Thymus (tissue), 11 donors: ENCODE measurements at regions not wholly inside any gene's neighbourhood (a gene's known extent, or its start where the extent isn't known, plus 50 kb on each side); places are given as distances from the start of the nearest gene placed in this dataset.

Experiments
- DNase-seq, 9 donors: peaks; one replicate each; pipeline ENCODE4 v3.0.0-alpha.2; 2013; ENCODE audit warnings: low spot score in 9 of 9, low read depth in 6 of 9, missing footprints in 1 of 9
- H3K27ac ChIP-seq, 2 donors: one replicate each; pipeline ENCODE4 v1.5.1; 2013; ENCODE audit warnings: control low read depth in 1 of 2, low read depth in 1 of 2, low read length in 1 of 2, mild to moderate bottlenecking in 1 of 2, moderate library complexity in 1 of 2
- H3K27me3 ChIP-seq, 2 donors: one replicate each; pipeline ENCODE4 v1.5.1; 2013; ENCODE audit warnings: low read length in 1 of 2; ENCODE audit not compliant: control insufficient read depth in 2 of 2, insufficient read depth in 1 of 2
- H3K36me3 ChIP-seq, 2 donors: one replicate each; pipeline ENCODE4 v1.5.1; 2013; ENCODE audit warnings: low read length in 1 of 2, mild to moderate bottlenecking in 1 of 2, moderate library complexity in 1 of 2; ENCODE audit not compliant: control insufficient read depth in 2 of 2, insufficient read depth in 2 of 2
- H3K4me1 ChIP-seq, 2 donors: one replicate each; pipeline ENCODE4 v1.5.1; 2013; ENCODE audit warnings: low read length in 2 of 2; ENCODE audit not compliant: control insufficient read depth in 2 of 2, insufficient read depth in 2 of 2
- H3K4me3 ChIP-seq, 2 donors: one replicate each; pipeline ENCODE4 v1.5.1; 2013; ENCODE audit warnings: low read length in 2 of 2, control low read depth in 1 of 2, mild to moderate bottlenecking in 1 of 2
- H3K9me3 ChIP-seq, 2 donors: one replicate each; pipeline ENCODE4 v1.5.1; 2013; ENCODE audit warnings: low read length in 1 of 2, mild to moderate bottlenecking in 1 of 2; ENCODE audit not compliant: control insufficient read depth in 2 of 2, insufficient read depth in 1 of 2
- WGBS: extraction: QIAGEN DNeasy Blood & Tissue Kit; methylation state at CpG from one replicate; pipeline ENCODE4 v1.1.7; 2013; 5-methylcytosine and 5-hydroxymethylcytosine counted together
- donor health status: healthy.

- DNase-seq, result no peak
- Histone ChIP-seq H3K36me3 (no peaks in the 10 kb centered on the region), H3K27ac (no peak overlapping the region), H3K9me3 (no peaks in the 10 kb centered on the region), H3K4me3 (no peak overlapping the region), H3K4me1 (peaks cover 0 to 3% of the 10 kb centered on the region in 2 donors), H3K27me3 (peaks cover 0 to 2% of the 10 kb centered on the region in 2 donors)
- 94% methylated on average over 8 of the region's 8 CpGs for WGBS
These were observed 76.5 kb upstream of the PCBD1 start for GRCh38 chr10:70964881-70965280.

- no peaks in the 10 kb centered on the region for H3K36me3 ChIP-seq
- H3K27me3 ChIP-seq, result peaks cover 0 to 2% of the 10 kb centered on the region in 2 donors
- H3K4me3 ChIP-seq, result no peak overlapping the region
- H3K27ac ChIP-seq, result no peak overlapping the region
- WGBS, result 94% methylated on average over 8 of the region's 8 CpGs
- DNase-seq, result no peak
- H3K9me3 ChIP-seq, result no peaks in the 10 kb centered on the region
- peaks cover 0 to 3% of the 10 kb centered on the region in 2 donors for H3K4me1 ChIP-seq
These were observed 77.2 kb upstream of the PCBD1 start for GRCh38 chr10:70965566-70965965.

GRCh38 chr10:70966646-70967553, 78.5 kb upstream of the PCBD1 start:
- Histone ChIP-seq H3K27ac (no peak overlapping the region), H3K9me3 (no peaks in the 10 kb centered on the region), H3K4me3 (no peak overlapping the region), H3K27me3 (no peaks in the 10 kb centered on the region), H3K4me1 (peaks cover 0 to 3% of the 10 kb centered on the region in 2 donors), H3K36me3 (no peaks in the 10 kb centered on the region)
- WGBS, result 91% methylated on average over 11 of the region's 11 CpGs
- DNase-seq, result no peak

DNA sequence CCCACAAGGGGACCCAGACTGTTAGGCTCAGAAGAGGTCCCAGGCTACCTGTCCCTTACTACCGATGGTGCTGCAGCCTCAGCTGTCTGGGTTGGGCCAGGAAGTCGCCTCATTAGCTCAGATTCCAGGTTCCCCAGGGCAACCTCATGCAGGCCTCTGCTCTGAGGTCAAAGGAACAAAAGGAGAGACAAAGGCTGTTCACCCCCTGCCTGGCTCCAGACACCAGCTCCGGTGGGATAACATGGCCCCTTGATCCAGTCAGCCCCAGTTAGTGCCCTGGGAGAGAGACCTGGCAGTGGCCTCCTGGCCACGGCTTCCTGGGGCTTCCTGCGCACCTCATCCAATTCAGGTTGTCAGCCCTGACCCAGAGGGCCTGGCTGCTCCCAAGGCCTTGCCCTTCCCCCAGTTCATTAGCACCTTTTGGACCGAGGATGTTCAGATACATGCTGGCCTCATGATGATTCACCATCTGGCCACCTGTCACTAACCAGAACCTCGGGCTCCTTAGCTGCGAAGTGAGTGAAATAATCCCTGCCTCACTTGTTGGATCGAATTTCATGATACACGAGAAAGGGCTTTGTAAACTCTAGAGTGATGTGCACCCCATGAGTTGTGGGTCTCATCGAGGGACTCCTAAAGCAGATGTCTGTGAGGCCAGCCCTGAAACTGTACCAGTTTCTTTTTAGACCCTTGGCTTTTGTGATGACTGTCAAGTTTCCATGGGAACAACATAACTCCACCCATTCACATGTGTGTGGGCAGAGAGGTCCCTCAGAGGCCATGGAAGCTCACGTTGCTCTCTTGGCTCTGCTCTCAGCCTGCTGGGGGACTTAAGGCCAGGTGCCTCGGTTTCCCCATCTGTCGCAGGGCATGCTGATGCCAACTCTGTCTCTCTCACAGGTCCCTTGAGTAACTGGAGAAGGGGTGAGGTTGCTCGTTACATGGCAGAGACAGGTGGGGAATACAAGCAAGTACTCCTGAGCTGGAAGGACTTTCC, 79.5 kb upstream of the PCBD1 start:
- no peaks in the 10 kb centered on the region for H3K9me3 ChIP-seq
- no peaks in the 10 kb centered on the region for H3K36me3 ChIP-seq
- H3K27ac ChIP-seq, result no peak overlapping the region
- DNase-seq, result no peak
- 86% methylated on average over 15 of the region's 15 CpGs for WGBS
- H3K27me3 ChIP-seq, result no peaks in the 10 kb centered on the region
- H3K4me1 ChIP-seq, result peaks cover 0 to 3% of the 10 kb centered on the region in 2 donors
- H3K4me3 ChIP-seq, result no peak overlapping the region

DNA sequence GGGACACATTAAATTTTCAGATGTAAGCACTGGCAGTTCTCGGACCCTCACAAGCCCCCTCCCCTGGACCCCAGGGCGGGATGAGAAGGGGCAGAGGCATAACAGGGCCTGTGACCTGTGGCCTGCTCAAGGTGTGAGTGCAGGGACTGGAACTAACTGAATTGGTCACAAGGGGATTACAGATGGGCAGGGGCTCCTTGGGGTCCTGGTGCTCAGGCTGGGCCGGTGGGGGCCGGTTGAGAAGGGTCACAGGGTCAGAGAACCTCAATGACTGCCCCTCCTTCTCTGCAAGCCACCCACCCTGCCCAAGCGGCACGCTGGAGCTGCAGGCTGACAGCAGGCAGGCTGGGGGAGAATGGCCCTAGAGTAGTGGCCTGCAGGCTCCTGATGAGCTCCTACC, 80.8 kb upstream of the PCBD1 start:
- Histone ChIP-seq H3K9me3 (no peaks in the 10 kb centered on the region), H3K27me3 (no peaks in the 10 kb centered on the region), H3K4me3 (no peak overlapping the region), H3K27ac (peak overlapping the region in 1 of 2 donors; percentile 47), H3K36me3 (no peaks in the 10 kb centered on the region), H3K4me1 (peaks cover 0 to 3% of the 10 kb centered on the region in 2 donors)
- no peak for DNase-seq
- 95% methylated on average over 6 of the region's 6 CpGs for WGBS

DNA sequence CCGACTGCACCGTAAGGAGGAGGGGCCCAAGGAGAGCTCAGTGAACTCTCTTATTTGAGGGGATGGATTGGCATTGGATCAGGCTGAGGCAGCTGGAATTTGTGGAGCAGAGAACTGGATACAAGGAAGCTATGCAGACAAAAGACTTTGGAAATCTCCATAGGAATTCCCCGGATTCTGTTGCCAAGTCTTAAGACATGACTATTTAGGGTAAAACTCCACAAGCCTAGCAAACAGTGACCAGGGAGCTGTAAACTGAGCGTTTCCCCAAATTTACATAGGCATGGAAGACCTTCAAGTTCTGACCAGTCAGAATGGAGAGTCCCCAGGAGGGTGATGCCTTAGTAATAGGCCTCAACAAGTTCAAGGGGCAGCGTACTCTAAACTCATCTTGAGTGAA, 82.5 kb upstream of the PCBD1 start:
- WGBS, result 87% methylated on average over 5 of the region's 5 CpGs
- H3K27me3 ChIP-seq, result no peaks in the 10 kb centered on the region
- no peaks in the 10 kb centered on the region for H3K9me3 ChIP-seq
- DNase-seq, result peak in 3 of 9 donors; percentile 4 to 41 (median 8)
- H3K36me3 ChIP-seq, result no peaks in the 10 kb centered on the region
- H3K4me1 ChIP-seq, result peaks cover 0 to 7% of the 10 kb centered on the region in 2 donors
- no peak overlapping the region for H3K4me3 ChIP-seq
- H3K27ac ChIP-seq, result peak overlapping the region in 1 of 2 donors; percentile 39

DNA sequence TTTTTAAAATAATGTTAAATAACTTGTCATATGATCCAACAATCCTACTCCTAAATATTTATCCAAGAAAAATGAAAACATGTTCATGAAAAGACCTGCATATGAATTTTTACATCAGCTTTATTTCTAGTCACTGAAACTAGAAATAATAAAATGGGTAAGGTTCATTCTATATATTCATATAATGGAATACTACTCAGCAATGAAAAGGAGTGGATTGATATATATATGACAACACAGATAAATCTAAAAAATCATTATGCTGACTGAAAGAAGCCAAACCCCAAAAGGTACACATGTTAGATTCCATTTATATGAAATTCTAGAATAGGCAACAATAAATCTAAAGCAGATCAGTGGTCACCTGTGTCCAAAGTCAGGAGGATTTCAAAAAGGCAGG, 84.9 kb upstream of the PCBD1 start:
- Histone ChIP-seq H3K4me3 (no peak overlapping the region), H3K4me1 (peaks cover 0 to 7% of the 10 kb centered on the region in 2 donors), H3K27me3 (no peaks in the 10 kb centered on the region), H3K9me3 (no peaks in the 10 kb centered on the region), H3K36me3 (no peaks in the 10 kb centered on the region), H3K27ac (no peak overlapping the region)
- no peak for DNase-seq

DNA sequence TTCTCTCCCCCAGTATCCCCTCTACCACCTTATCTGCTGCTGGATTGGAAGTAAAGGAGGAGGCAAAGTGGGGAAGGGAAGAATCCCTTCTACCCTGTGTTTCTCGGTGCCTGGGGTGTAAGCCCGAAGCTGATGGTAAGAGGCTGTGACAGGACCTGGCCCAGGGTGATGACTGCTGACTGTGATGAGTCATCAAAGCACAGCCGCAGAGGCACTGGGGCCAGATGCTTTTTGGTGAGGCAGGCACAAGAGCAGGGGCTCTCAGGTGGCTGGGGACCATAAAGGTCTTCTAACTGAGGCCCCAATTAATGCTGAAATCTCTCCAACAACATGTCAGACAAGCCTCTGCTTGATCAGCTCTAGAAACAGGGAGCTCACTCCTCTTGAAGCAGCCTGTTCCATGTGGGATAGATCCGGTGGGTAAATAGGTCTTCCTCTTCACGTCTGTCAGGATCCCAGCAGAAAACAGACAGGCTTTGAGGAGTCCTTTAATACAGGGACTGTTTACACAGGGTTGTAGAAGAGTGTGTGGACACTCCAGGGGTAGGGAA, 86.1 kb upstream of the PCBD1 start:
- WGBS, result 66% methylated on average over 5 of the region's 5 CpGs
- DNase-seq, result no peak

More for the DNA sequence above, 86.1 kb upstream of the PCBD1 start:
- H3K27me3 ChIP-seq, result no peaks in the 10 kb centered on the region
- no peak overlapping the region for H3K27ac ChIP-seq
- H3K36me3 ChIP-seq, result no peaks in the 10 kb centered on the region
- H3K9me3 ChIP-seq, result no peaks in the 10 kb centered on the region
- peaks cover 0 to 5% of the 10 kb centered on the region in 2 donors for H3K4me1 ChIP-seq
- H3K4me3 ChIP-seq, result no peak overlapping the region
